ENCODE measurements at regions not wholly inside any gene's neighbourhood (a gene's known extent, or its start where the extent isn't known, plus 50 kb on each side); places are given as distances from the start of the nearest gene placed in this dataset.

DNA sequence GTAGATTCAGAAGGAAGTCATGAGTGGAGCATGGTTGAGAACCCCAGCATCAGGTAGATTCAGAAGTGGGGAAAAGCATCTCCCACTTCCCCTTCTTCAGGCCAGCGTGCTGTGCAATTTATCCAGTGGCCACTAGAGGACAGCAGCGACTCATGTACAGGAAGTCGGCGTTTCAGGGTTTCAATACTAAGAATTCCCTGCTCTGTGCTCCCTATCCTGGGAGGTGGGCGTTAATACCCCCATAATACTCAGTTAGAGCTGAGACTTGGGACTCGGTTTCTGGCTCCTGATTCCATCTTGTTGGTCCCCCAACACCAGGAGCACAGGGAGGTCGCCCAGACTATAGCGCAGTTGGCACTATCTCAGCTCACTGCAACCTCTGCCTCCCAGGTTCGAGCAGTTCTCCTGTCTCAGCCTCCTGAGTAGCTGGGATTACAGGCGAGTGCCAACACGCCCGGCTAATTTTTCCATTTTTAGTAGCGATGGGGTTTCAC is 75.3 kb upstream of the AMZ2 start:
- Histone ChIP-seq H3K27me3 (ENCODE audit: control insufficient read depth in 3 of 3, insufficient read depth in 3 of 3, low read length in 3 of 3) (no peaks in the 10 kb centered on the region), H3K27ac (ENCODE audit: low read depth in 1 of 3, low read length in 2 of 3) (no peak overlapping the region), H3K4me1 (ENCODE audit: control insufficient read depth in 3 of 3, insufficient read depth in 2 of 3, low read depth in 1 of 3, low read length in 2 of 3) (no peaks in the 10 kb centered on the region), H3K36me3 (ENCODE audit: control insufficient read depth in 3 of 3, insufficient read depth in 2 of 3, low read depth in 1 of 3, low read length in 3 of 3) (no peaks in the 10 kb centered on the region), H3K9me3 (ENCODE audit: control insufficient read depth in 2 of 2, insufficient read depth in 1 of 2, low read depth in 1 of 2, low read length in 1 of 2) (peaks cover 0 to 3% of the 10 kb centered on the region in 2 donors), H3K4me3 (ENCODE audit: low read depth in 1 of 3, low read length in 3 of 3) (no peak overlapping the region)
- DNase-seq = peak; percentile 59 to 69
- FAIRE-seq = no peak
- WGBS, 3 donors = 19 to 35% (median 22%) methylated on average over 13 of the region's 13 CpGs

- Histone ChIP-seq H3K27me3 (ENCODE audit: control insufficient read depth in 3 of 3, insufficient read depth in 3 of 3, low read length in 3 of 3) (no peaks in the 10 kb centered on the region), H3K9me3 (ENCODE audit: control insufficient read depth in 2 of 2, insufficient read depth in 1 of 2, low read depth in 1 of 2, low read length in 1 of 2) (peaks cover 0 to 3% of the 10 kb centered on the region in 2 donors), H3K36me3 (ENCODE audit: control insufficient read depth in 3 of 3, insufficient read depth in 2 of 3, low read depth in 1 of 3, low read length in 3 of 3) (no peaks in the 10 kb centered on the region), H3K27ac (ENCODE audit: low read depth in 1 of 3, low read length in 2 of 3) (no peak overlapping the region), H3K4me1 (ENCODE audit: control insufficient read depth in 3 of 3, insufficient read depth in 2 of 3, low read depth in 1 of 3, low read length in 2 of 3) (no peaks in the 10 kb centered on the region), H3K4me3 (ENCODE audit: low read depth in 1 of 3, low read length in 3 of 3) (no peak overlapping the region)
- no peak for DNase-seq
- WGBS, 3 donors = 95 to 98% (median 96%) methylated on average over 2 of the region's 2 CpGs
- no peak for FAIRE-seq
Measured at GRCh38 chr17:68175416-68175815, 72.4 kb upstream of the AMZ2 start.

- no peak overlapping the region for H3K27ac ChIP-seq (ENCODE audit: low read depth in 1 of 3, low read length in 2 of 3)
- no peaks in the 10 kb centered on the region for H3K4me1 ChIP-seq (ENCODE audit: control insufficient read depth in 3 of 3, insufficient read depth in 2 of 3, low read depth in 1 of 3, low read length in 2 of 3)
- WGBS, 3 donors = 66 to 100% (median 92%) methylated on average over 3 of the region's 3 CpGs
- DNase-seq (no peak), FAIRE-seq (no peak)
- H3K9me3 ChIP-seq (ENCODE audit: control insufficient read depth in 2 of 2, insufficient read depth in 1 of 2, low read depth in 1 of 2, low read length in 1 of 2) = peaks cover 0 to 3% of the 10 kb centered on the region in 2 donors
- H3K27me3 ChIP-seq (ENCODE audit: control insufficient read depth in 3 of 3, insufficient read depth in 3 of 3, low read length in 3 of 3) = no peaks in the 10 kb centered on the region
- H3K36me3 ChIP-seq (ENCODE audit: control insufficient read depth in 3 of 3, insufficient read depth in 2 of 3, low read depth in 1 of 3, low read length in 3 of 3) = no peaks in the 10 kb centered on the region
- H3K4me3 ChIP-seq (ENCODE audit: low read depth in 1 of 3, low read length in 3 of 3) = no peak overlapping the region
Measured at GRCh38 chr17:68175905-68176304, 71.9 kb upstream of the AMZ2 start.

DNA sequence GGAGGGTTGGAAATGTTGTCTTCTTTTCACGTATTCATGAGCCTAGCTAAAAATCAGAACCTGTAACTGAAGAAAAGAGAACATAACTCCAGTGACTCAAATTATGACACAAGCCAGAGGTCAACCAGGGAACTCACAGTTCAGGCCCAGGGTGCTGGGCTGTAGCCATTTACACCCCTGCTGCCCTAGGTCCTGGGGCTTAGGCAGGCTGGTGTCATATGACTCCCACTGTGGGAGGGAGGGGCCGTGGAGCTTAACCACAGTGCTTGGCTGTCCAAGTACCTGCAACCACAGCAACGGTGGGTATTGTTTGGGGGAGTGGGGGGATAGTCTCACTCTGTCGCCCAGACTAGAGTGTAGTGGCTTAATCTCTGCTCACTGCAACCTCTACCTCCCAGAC is 71.1 kb upstream of the AMZ2 start:
- WGBS, 3 donors = 63 to 83% (median 82%) methylated on average over 4 of the region's 4 CpGs
- no peak for FAIRE-seq

DNA sequence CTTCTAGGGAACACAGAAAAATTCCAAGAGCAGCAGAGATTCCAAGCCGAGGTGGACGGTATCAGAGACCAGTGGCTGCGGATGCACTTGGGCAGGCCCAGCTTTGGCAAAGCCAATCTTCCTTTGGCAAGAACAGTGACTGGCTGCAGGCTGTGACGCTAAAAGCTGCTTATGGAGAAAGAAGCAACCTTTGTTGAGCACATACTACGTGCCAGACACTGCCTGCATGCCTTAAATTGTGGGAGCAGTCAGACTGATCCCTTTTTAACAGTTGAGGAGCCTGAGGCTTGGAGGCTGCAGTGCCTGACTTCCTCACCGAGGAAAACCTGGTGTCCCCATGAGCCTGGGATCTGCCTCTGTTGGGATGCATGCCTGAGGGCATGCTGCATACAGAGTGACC is 69.0 kb upstream of the AMZ2 start:
- Histone ChIP-seq H3K27ac (ENCODE audit: low read depth in 1 of 3, low read length in 2 of 3) (no peak overlapping the region), H3K36me3 (ENCODE audit: control insufficient read depth in 3 of 3, insufficient read depth in 2 of 3, low read depth in 1 of 3, low read length in 3 of 3) (no peaks in the 10 kb centered on the region), H3K4me1 (ENCODE audit: control insufficient read depth in 3 of 3, insufficient read depth in 2 of 3, low read depth in 1 of 3, low read length in 2 of 3) (no peaks in the 10 kb centered on the region), H3K27me3 (ENCODE audit: control insufficient read depth in 3 of 3, insufficient read depth in 3 of 3, low read length in 3 of 3) (no peaks in the 10 kb centered on the region), H3K9me3 (ENCODE audit: control insufficient read depth in 2 of 2, insufficient read depth in 1 of 2, low read depth in 1 of 2, low read length in 1 of 2) (peaks cover 0 to 3% of the 10 kb centered on the region in 2 donors), H3K4me3 (ENCODE audit: low read depth in 1 of 3, low read length in 3 of 3) (no peak overlapping the region)
- DNase-seq (no peak), FAIRE-seq (no peak)
- 87 to 90% (median 88%) methylated on average over 6 of the region's 6 CpGs for WGBS, 3 donors

More for the DNA sequence above, 71.1 kb upstream of the AMZ2 start:
- H3K4me3 ChIP-seq (ENCODE audit: low read depth in 1 of 3, low read length in 3 of 3) = no peak overlapping the region
- H3K9me3 ChIP-seq (ENCODE audit: control insufficient read depth in 2 of 2, insufficient read depth in 1 of 2, low read depth in 1 of 2, low read length in 1 of 2) = peaks cover 0 to 3% of the 10 kb centered on the region in 2 donors
- no peaks in the 10 kb centered on the region for H3K4me1 ChIP-seq (ENCODE audit: control insufficient read depth in 3 of 3, insufficient read depth in 2 of 3, low read depth in 1 of 3, low read length in 2 of 3)
- H3K27ac ChIP-seq (ENCODE audit: low read depth in 1 of 3, low read length in 2 of 3) = no peak overlapping the region
- DNase-seq = no peak
- no peaks in the 10 kb centered on the region for H3K36me3 ChIP-seq (ENCODE audit: control insufficient read depth in 3 of 3, insufficient read depth in 2 of 3, low read depth in 1 of 3, low read length in 3 of 3)
- H3K27me3 ChIP-seq (ENCODE audit: control insufficient read depth in 3 of 3, insufficient read depth in 3 of 3, low read length in 3 of 3) = no peaks in the 10 kb centered on the region

- no peak for FAIRE-seq
- DNase-seq = no peak
- no peaks in the 10 kb centered on the region for H3K27me3 ChIP-seq (ENCODE audit: control insufficient read depth in 3 of 3, insufficient read depth in 3 of 3, low read length in 3 of 3)
- H3K4me1 ChIP-seq (ENCODE audit: control insufficient read depth in 3 of 3, insufficient read depth in 2 of 3, low read depth in 1 of 3, low read length in 2 of 3) = no peaks in the 10 kb centered on the region
- H3K9me3 ChIP-seq (ENCODE audit: control insufficient read depth in 2 of 2, insufficient read depth in 1 of 2, low read depth in 1 of 2, low read length in 1 of 2) = peaks cover 0 to 3% of the 10 kb centered on the region in 2 donors
- H3K4me3 ChIP-seq (ENCODE audit: low read depth in 1 of 3, low read length in 3 of 3) = no peak overlapping the region
- 91 to 94% (median 93%) methylated on average over 15 to 21 of the region's 21 CpGs for WGBS, 3 donors
- no peak overlapping the region for H3K27ac ChIP-seq (ENCODE audit: low read depth in 1 of 3, low read length in 2 of 3)
- no peaks in the 10 kb centered on the region for H3K36me3 ChIP-seq (ENCODE audit: control insufficient read depth in 3 of 3, insufficient read depth in 2 of 3, low read depth in 1 of 3, low read length in 3 of 3)
Measured at GRCh38 chr17:68179236-68179925, 68.5 kb upstream of the AMZ2 start.

GRCh38 chr17:68179926-68180285 is 67.9 kb upstream of the AMZ2 start:
- peaks cover 0 to 3% of the 10 kb centered on the region in 2 donors for H3K9me3 ChIP-seq (ENCODE audit: control insufficient read depth in 2 of 2, insufficient read depth in 1 of 2, low read depth in 1 of 2, low read length in 1 of 2)
- WGBS, 3 donors = 97 to 98% (median 98%) methylated on average over 20 to 31 of the region's 31 CpGs
- H3K4me3 ChIP-seq (ENCODE audit: low read depth in 1 of 3, low read length in 3 of 3) = no peak overlapping the region
- no peaks in the 10 kb centered on the region for H3K27me3 ChIP-seq (ENCODE audit: control insufficient read depth in 3 of 3, insufficient read depth in 3 of 3, low read length in 3 of 3)
- FAIRE-seq (no peak), DNase-seq (no peak)
- no peak overlapping the region for H3K27ac ChIP-seq (ENCODE audit: low read depth in 1 of 3, low read length in 2 of 3)
- no peaks in the 10 kb centered on the region for H3K36me3 ChIP-seq (ENCODE audit: control insufficient read depth in 3 of 3, insufficient read depth in 2 of 3, low read depth in 1 of 3, low read length in 3 of 3)
- no peaks in the 10 kb centered on the region for H3K4me1 ChIP-seq (ENCODE audit: control insufficient read depth in 3 of 3, insufficient read depth in 2 of 3, low read depth in 1 of 3, low read length in 2 of 3)

GRCh38 chr17:68182011-68182306 is 65.9 kb upstream of the AMZ2 start:
- H3K4me3 ChIP-seq (ENCODE audit: low read depth in 1 of 3, low read length in 3 of 3) = no peak overlapping the region
- no peaks in the 10 kb centered on the region for H3K27me3 ChIP-seq (ENCODE audit: control insufficient read depth in 3 of 3, insufficient read depth in 3 of 3, low read length in 3 of 3)
- no peak for DNase-seq
- no peaks in the 10 kb centered on the region for H3K36me3 ChIP-seq (ENCODE audit: control insufficient read depth in 3 of 3, insufficient read depth in 2 of 3, low read depth in 1 of 3, low read length in 3 of 3)
- no peaks in the 10 kb centered on the region for H3K9me3 ChIP-seq (ENCODE audit: control insufficient read depth in 2 of 2, insufficient read depth in 1 of 2, low read depth in 1 of 2, low read length in 1 of 2)
- 81 to 90% (median 86%) methylated on average over 1 of the region's 1 CpG for WGBS, 3 donors
- FAIRE-seq = no peak
- H3K4me1 ChIP-seq (ENCODE audit: control insufficient read depth in 3 of 3, insufficient read depth in 2 of 3, low read depth in 1 of 3, low read length in 2 of 3) = no peaks in the 10 kb centered on the region
- H3K27ac ChIP-seq (ENCODE audit: low read depth in 1 of 3, low read length in 2 of 3) = no peak overlapping the region

DNA sequence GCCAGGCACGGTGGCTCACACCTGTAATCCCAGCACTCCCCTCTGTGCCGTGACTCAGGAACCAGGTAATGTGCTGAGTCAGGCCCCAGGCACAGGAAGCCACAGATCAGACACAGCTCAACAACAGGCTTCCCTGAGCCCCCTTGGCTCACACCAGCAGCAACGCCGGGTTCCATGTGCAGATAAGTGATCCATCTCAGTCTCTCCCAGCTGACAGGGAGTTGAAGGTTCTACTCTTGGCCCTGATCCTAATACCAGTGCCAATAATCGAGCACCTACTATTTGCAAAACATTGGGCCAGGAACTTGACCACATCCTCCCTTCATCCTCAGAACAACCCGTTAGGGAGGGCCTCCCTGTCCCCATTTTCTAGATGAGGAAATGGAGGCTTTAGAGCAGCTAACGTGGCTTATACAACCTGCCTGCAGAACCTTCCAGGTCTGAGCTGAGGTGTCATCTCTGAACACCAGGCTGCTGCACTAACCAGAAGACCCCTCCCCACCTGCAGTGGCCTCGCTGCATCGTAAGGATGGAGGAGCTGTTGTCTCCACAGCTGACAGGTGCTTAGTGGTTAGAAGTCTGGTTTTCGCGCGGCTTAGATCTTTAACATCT is 64.8 kb upstream of the AMZ2 start:
- 69 to 89% (median 71%) methylated on average over 12 of the region's 12 CpGs for WGBS, 3 donors

More for the DNA sequence above, 64.8 kb upstream of the AMZ2 start:
- DNase-seq (peak in 1 of 2 donors; percentile 47), FAIRE-seq (no peak)
- H3K27ac ChIP-seq (ENCODE audit: low read depth in 1 of 3, low read length in 2 of 3) = peak overlapping the region in 1 of 3 donors; percentile 56
- peak overlapping the region in 1 of 3 donors; percentile 5 for H3K4me3 ChIP-seq (ENCODE audit: low read depth in 1 of 3, low read length in 3 of 3)
- no peaks in the 10 kb centered on the region for H3K4me1 ChIP-seq (ENCODE audit: control insufficient read depth in 3 of 3, insufficient read depth in 2 of 3, low read depth in 1 of 3, low read length in 2 of 3)
- H3K36me3 ChIP-seq (ENCODE audit: control insufficient read depth in 3 of 3, insufficient read depth in 2 of 3, low read depth in 1 of 3, low read length in 3 of 3) = no peaks in the 10 kb centered on the region
- H3K27me3 ChIP-seq (ENCODE audit: control insufficient read depth in 3 of 3, insufficient read depth in 3 of 3, low read length in 3 of 3) = no peaks in the 10 kb centered on the region
- no peaks in the 10 kb centered on the region for H3K9me3 ChIP-seq (ENCODE audit: control insufficient read depth in 2 of 2, insufficient read depth in 1 of 2, low read depth in 1 of 2, low read length in 1 of 2)
